Lung (tissue), 11 donors: ENCODE measurements at regions not wholly inside any gene's neighbourhood (a gene's known extent, or its start where the extent isn't known, plus 50 kb on each side); places are given as distances from the start of the nearest gene placed in this dataset.

ENCODE experiments used
- ATAC-seq: fragments of 200-7000 bp; cut with Tn5 transposase; one replicate; pipeline ENCODE4 v1.9.1; 2020; ENCODE audit warnings: moderate number of reproducible peaks; ENCODE audit not compliant: insufficient read depth, low FRiP score
- DNase-seq, 3 donors: peaks; one replicate each; pipeline ENCODE4 v3.0.0-alpha.2; 2013 to 2017
- H3K27ac ChIP-seq, 2 donors: one replicate each; pipeline ENCODE4 v1.5.1; 2013; ENCODE audit warnings: mild to moderate bottlenecking in 2 of 2, moderate library complexity in 2 of 2, control low read depth in 1 of 2, inconsistent platforms in 1 of 2, low read depth in 1 of 2, low read length in 1 of 2
- H3K27me3 ChIP-seq, 3 donors: one replicate each; pipeline ENCODE4 v1.5.1; 2013; ENCODE audit warnings: low read length in 2 of 3; ENCODE audit not compliant: control insufficient read depth in 3 of 3, insufficient read depth in 3 of 3
- H3K36me3 ChIP-seq, 4 donors: one replicate each; pipeline ENCODE4 v1.5.1; 2013; ENCODE audit warnings: low read length in 4 of 4, mild to moderate bottlenecking in 1 of 4, moderate library complexity in 1 of 4; ENCODE audit not compliant: control insufficient read depth in 4 of 4, insufficient read depth in 4 of 4
- H3K4me1 ChIP-seq, 5 donors: one replicate each; pipeline ENCODE4 v1.5.1; 2013; ENCODE audit warnings: low read length in 5 of 5, mild to moderate bottlenecking in 2 of 5, moderate library complexity in 1 of 5; ENCODE audit not compliant: control insufficient read depth in 5 of 5, insufficient read depth in 5 of 5
- H3K4me3 ChIP-seq: one replicate; pipeline ENCODE4 v1.5.1; 2013; ENCODE audit warnings: mild to moderate bottlenecking, control low read depth, moderate library complexity
- H3K9ac ChIP-seq, 2 donors: one replicate each; pipeline ENCODE4 v1.5.1; 2013; ENCODE audit warnings: low read length in 2 of 2, control low read depth in 1 of 2; ENCODE audit not compliant: insufficient read depth in 1 of 2
- H3K9me3 ChIP-seq, 4 donors: one replicate each; pipeline ENCODE4 v1.5.1; 2013; ENCODE audit warnings: low read length in 3 of 4, mild to moderate bottlenecking in 1 of 4, moderate library complexity in 1 of 4; ENCODE audit not compliant: control insufficient read depth in 4 of 4, insufficient read depth in 3 of 4
- CTCF ChIP-seq: IDR thresholded peaks from 2 replicates; pipeline ENCODE4 v1.5.1; 2012; ENCODE audit warnings: mild to moderate bottlenecking; ENCODE audit errors: control extremely low read depth, extremely low read depth
- WGBS, 2 donors: extraction: QIAGEN DNeasy Blood & Tissue Kit; methylation state at CpG; one replicate each; pipeline ENCODE4 v1.1.7; 2013; 5-methylcytosine and 5-hydroxymethylcytosine counted together
- donor health status: control.
- donor health status: control.
- donor health status: Bipolar disorder and iron deficiency.
- donor health status: healthy.
- donor health status: DM: yes; HTN: yes; CAD: no.

GRCh38 chr7:131674131-131674530, 117.7 kb upstream of the PODXL start:
- H3K36me3 ChIP-seq: no peaks in the 10 kb centered on the region
- no peaks in the 10 kb centered on the region for H3K4me1 ChIP-seq
- H3K9me3 ChIP-seq: no peaks in the 10 kb centered on the region
- DNase-seq (no peak), ATAC-seq (no peak)
- no peak overlapping the region for H3K4me3 ChIP-seq
- H3K27ac ChIP-seq: no peak overlapping the region
- H3K27me3 ChIP-seq: no peaks in the 10 kb centered on the region
- H3K9ac ChIP-seq: no peak overlapping the region
- 34 to 49% methylated on average over 3 of the region's 3 CpGs for WGBS, 2 donors
- TF ChIP-seq CTCF: no peak

DNA sequence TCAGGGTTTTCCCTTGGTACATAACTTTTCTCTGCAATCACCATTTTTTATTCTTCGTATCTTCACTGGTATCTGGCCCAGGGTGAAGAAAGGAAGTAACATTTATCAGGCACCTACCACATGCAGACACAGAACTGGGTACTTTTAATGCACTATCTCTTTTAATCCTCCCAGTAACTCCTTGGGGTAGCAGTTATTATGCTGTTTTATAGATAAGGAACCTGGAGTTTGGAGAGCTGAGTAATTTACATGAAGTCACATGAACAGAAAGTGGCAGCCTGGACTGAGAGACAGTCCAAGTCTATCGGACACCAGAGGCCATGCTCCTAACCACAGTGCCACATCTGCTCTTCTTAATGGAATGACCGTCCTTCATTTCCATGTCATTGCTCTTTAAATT, 117.1 kb upstream of the PODXL start:
- no peak overlapping the region for H3K4me3 ChIP-seq
- no peaks in the 10 kb centered on the region for H3K27me3 ChIP-seq
- H3K36me3 ChIP-seq: no peaks in the 10 kb centered on the region
- no peaks in the 10 kb centered on the region for H3K4me1 ChIP-seq
- no peak for TF ChIP-seq CTCF
- WGBS, 2 donors: 67 to 84% methylated on average over 3 of the region's 3 CpGs
- no peak for DNase-seq
- no peaks in the 10 kb centered on the region for H3K9me3 ChIP-seq
- no peak overlapping the region for H3K9ac ChIP-seq
- H3K27ac ChIP-seq: no peak overlapping the region
- no peak for ATAC-seq

- WGBS, 2 donors: 76 to 86% methylated on average over 2 of the region's 2 CpGs
Measured at GRCh38 chr7:131670406-131670805, 114.0 kb upstream of the PODXL start.

More at GRCh38 chr7:131670406-131670805, 114.0 kb upstream of the PODXL start:
- no peak for ATAC-seq
- H3K9me3 ChIP-seq: peaks cover 0 to 2% (median 0%) of the 10 kb centered on the region in 4 donors
- H3K36me3 ChIP-seq: no peaks in the 10 kb centered on the region
- no peak overlapping the region for H3K27ac ChIP-seq
- no peak for TF ChIP-seq CTCF
- no peaks in the 10 kb centered on the region for H3K27me3 ChIP-seq
- no peaks in the 10 kb centered on the region for H3K4me1 ChIP-seq
- no peak overlapping the region for H3K9ac ChIP-seq
- no peak for DNase-seq
- H3K4me3 ChIP-seq: no peak overlapping the region
